ENCODE measurements at regions not wholly inside any gene's neighbourhood (a gene's known extent, or its start where the extent isn't known, plus 50 kb on each side); places are given as distances from the start of the nearest gene placed in this dataset.

- TF ChIP-seq CTCF (IDR thresholded peaks at IDR 0.05) (no peak), POLR2A (IDR thresholded peaks at IDR 0.05) (no peak), EP300 (IDR thresholded peaks at IDR 0.05) (no peak)
Observed at GRCh38 chr7:46428295-46428694, 507.2 kb upstream of the IGFBP3 start.
